HEK293 (cell line): ENCODE measurements at regions not wholly inside any gene's neighbourhood (a gene's known extent, or its start where the extent isn't known, plus 50 kb on each side); places are given as distances from the start of the nearest gene placed in this dataset.

Source experiments
- CTCF ChIP-seq: fragments of 450-650 bp; formaldehyde crosslinking; IDR thresholded peaks from 2 replicates; pipeline ENCODE4 v1.5.1; 2016; ENCODE audit warnings: missing biosample characterization, missing genetic modification characterization
- EGR2 ChIP-seq: fragments of 450-650 bp; formaldehyde crosslinking; IDR thresholded peaks from 2 replicates; pipeline ENCODE4 v1.5.1; 2016; ENCODE audit warnings: low read depth, missing biosample characterization, missing genetic modification characterization
- HIC1 ChIP-seq: fragments of 450-650 bp; formaldehyde crosslinking; IDR thresholded peaks from 2 replicates; pipeline ENCODE4 v1.5.1; 2016; ENCODE audit warnings: missing biosample characterization, missing genetic modification characterization
- MEIS1 ChIP-seq: sonication (generic); formaldehyde crosslinking; IDR thresholded peaks from 2 replicates; pipeline ENCODE4 v1.8.1; 2022; ENCODE audit warnings: missing genetic modification reagents, mild to moderate bottlenecking, borderline replicate concordance
- YY1 ChIP-seq: fragments of 450-650 bp; formaldehyde crosslinking; IDR thresholded peaks from 2 replicates; pipeline ENCODE4 v1.5.1; 2018; ENCODE audit warnings: missing biosample characterization, missing genetic modification characterization
- ZNF138 ChIP-seq: fragments of 450-650 bp; formaldehyde crosslinking; IDR thresholded peaks from 2 replicates; pipeline ENCODE4 v1.5.1; 2016; ENCODE audit warnings: missing biosample characterization, missing genetic modification characterization, borderline replicate concordance
- ZNF624 ChIP-seq: fragments of 450-650 bp; formaldehyde crosslinking; IDR thresholded peaks from 2 replicates; pipeline ENCODE4 v1.5.1; 2017; ENCODE audit warnings: missing biosample characterization, missing genetic modification characterization
- ZNF639 ChIP-seq: fragments of 450-650 bp; formaldehyde crosslinking; IDR thresholded peaks from 2 replicates; pipeline ENCODE4 v1.5.1; 2016; ENCODE audit warnings: missing biosample characterization, missing genetic modification characterization

- TF ChIP-seq CTCF (no peak), ZNF138 (tag by site-specific recombination) (no peak), MEIS1 (CRISPR knock-in tag) (no peak), YY1 (no peak), EGR2 (tag by site-specific recombination) (no peak), ZNF639 (tag by site-specific recombination) (no peak), ZNF624 (no peak), HIC1 (tag by site-specific recombination) (no peak)
Observed at GRCh38 chr20:59512651-59513050, 91.7 kb upstream of the PHACTR3 start.
